ENCODE measurements at regions not wholly inside any gene's neighbourhood (a gene's known extent, or its start where the extent isn't known, plus 50 kb on each side); places are given as distances from the start of the nearest gene placed in this dataset.

- no peaks in the 10 kb centered on the region for H3K79me2 ChIP-seq (ENCODE audit: control insufficient read depth, insufficient read depth, low read length)
- H3K4me1 ChIP-seq (replicated peaks in 1 of 2; ENCODE audit: control insufficient read depth in 2 of 2, insufficient read depth in 2 of 2, low read length in 2 of 2), result no peaks in the 10 kb centered on the region
- no peak for FAIRE-seq
- no peak overlapping the region for H3K27ac ChIP-seq (ENCODE audit: extremely low read depth, low read depth, low read length)
- H3K9ac ChIP-seq (ENCODE audit: insufficient read depth in 1 of 2, low read depth in 2 of 2, low read length in 2 of 2), result no peak overlapping the region
- H3K4me3 ChIP-seq, result no peak overlapping the region
- no peaks in the 10 kb centered on the region for H3K36me3 ChIP-seq (ENCODE audit: control insufficient read depth, insufficient read depth, low read length)
- H3K4me2 ChIP-seq (ENCODE audit: insufficient read depth, low read length), result no peak overlapping the region
- ATAC-seq, result no peak
- 0% methylated on average over 4 of the region's 4 CpGs for WGBS (ENCODE audit: insufficient coverage, low coverage, missing lambda C conversion rate)
- ChIA-PET CTCF (ENCODE audit: low intra/inter-chr PET ratio) (interaction anchor here (0.6 kb wide), 1 partner anchor 1082 kb away, joined by 3 read pairs; no protein-coding TSS in a partner anchor), POLR2A (interaction anchor here (1.1 kb wide), 1 partner anchor 9 kb away, joined by 3 read pairs; no protein-coding TSS in a partner anchor)
- DNase-seq (ENCODE audit: extremely low read depth in 1 of 4, low spot score in 3 of 4), result no peak
- H3K27me3 ChIP-seq (ENCODE audit: control insufficient read depth in 2 of 2, insufficient read depth in 2 of 2, low read length in 2 of 2), result peaks cover 8 to 20% of the 10 kb centered on the region in 2 experiments; a peak in 4 of 5 replicates
- H2AFZ ChIP-seq (ENCODE audit: low read depth, low read length), result no peak overlapping the region
- H3K9me1 ChIP-seq (ENCODE audit: control insufficient read depth, insufficient read depth, low read length), result no peaks in the 10 kb centered on the region
- no TSS peak for BruUV-seq (replicated peaks)
- no peaks in the 10 kb centered on the region for H4K20me1 ChIP-seq (replicated peaks; ENCODE audit: control insufficient read depth, insufficient read depth, low read length)
- H3K9me3 ChIP-seq (replicated peaks; ENCODE audit: control insufficient read depth, insufficient read depth, low read depth, low read length), result no peaks in the 10 kb centered on the region
- TF ChIP-seq HDAC1 (IDR thresholded peaks at IDR 0.05) (no peak), MTA1 (IDR thresholded peaks at IDR 0.05; ENCODE audit: borderline replicate concordance) (no peak), CC2D1A (IDR thresholded peaks at IDR 0.05) (no peak), ZNF407 (IDR thresholded peaks at IDR 0.05; ENCODE audit: low read depth) (no peak)
- intact Hi-C loops (cut with micrococcal nuclease) (no loop called here), in situ Hi-C loops (cut with MboI) (no loop called here)
These were observed 119.7 kb downstream of the ALDH8A1 start for GRCh38 chr6:134830194-134830593.
